ENCODE measurements at regions not wholly inside any gene's neighbourhood (a gene's known extent, or its start where the extent isn't known, plus 50 kb on each side); places are given as distances from the start of the nearest gene placed in this dataset.
"Not testable (repeated sequence)": the region's sequence is repeated elsewhere in the genome, so short reads cannot be mapped to it uniquely, and the experiment has no call there.

DNA sequence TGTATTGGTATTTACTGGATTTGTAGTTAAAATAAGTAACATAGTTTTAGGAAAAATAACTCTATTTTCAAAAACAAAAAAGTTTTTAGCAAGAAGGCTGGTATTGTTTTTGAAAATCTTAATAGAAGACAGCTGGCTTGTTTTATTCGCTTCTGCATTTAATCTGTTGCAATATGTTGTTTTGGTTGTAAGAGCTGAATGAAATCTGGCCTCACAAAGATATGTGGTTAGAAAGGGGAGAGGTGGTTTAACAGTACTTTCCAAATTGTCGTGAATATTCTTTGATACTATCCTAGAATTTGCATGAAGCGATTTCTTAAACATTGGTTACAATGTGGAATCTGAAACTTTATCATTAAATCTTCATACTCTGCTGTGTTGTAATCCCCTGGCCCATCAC lies 355.9 kb upstream of the FZD8 start:
- TF ChIP-seq, protein P1, sequence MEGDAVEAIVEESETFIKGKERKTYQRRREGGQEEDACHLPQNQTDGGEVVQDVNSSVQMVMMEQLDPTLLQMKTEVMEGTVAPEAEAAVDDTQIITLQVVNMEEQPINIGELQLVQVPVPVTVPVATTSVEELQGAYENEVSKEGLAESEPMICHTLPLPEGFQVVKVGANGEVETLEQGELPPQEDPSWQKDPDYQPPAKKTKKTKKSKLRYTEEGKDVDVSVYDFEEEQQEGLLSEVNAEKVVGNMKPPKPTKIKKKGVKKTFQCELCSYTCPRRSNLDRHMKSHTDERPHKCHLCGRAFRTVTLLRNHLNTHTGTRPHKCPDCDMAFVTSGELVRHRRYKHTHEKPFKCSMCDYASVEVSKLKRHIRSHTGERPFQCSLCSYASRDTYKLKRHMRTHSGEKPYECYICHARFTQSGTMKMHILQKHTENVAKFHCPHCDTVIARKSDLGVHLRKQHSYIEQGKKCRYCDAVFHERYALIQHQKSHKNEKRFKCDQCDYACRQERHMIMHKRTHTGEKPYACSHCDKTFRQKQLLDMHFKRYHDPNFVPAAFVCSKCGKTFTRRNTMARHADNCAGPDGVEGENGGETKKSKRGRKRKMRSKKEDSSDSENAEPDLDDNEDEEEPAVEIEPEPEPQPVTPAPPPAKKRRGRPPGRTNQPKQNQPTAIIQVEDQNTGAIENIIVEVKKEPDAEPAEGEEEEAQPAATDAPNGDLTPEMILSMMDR (IDR thresholded peaks at IDR 0.05; ENCODE audit: borderline replicate concordance, control extremely low read depth, extremely low read depth, insufficient read depth, missing control alignments) = no peak
- no peak for DNase-seq (ENCODE audit: low spot score)
- in situ Hi-C loops (cut with MboI; ENCODE audit: low sequenced_read_pairs, unreplicated experiment) = no loop called here

DNA sequence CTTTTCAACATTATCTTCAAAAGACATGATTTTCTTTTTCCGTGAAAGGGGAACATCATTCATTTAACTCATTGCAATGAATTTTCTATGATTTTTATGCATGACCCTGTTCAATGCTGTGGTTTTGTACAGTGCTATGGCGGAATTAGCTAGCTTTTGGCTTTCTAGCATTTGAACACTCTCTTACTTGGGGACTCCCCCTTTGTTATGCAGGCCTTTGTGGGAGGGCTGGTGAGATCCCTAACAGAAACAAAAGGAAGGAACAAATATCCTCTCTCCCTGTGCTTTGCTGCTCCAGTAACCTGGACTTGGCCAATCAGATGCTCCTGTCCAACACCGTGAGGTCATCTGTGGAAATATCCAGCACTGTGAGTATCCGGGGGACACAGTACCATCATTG lies 353.4 kb upstream of the FZD8 start:
- DNase-seq (ENCODE audit: low spot score) = no peak
- in situ Hi-C loops (cut with MboI; ENCODE audit: low sequenced_read_pairs, unreplicated experiment) = no loop called here
- TF ChIP-seq, protein P1 (IDR thresholded peaks at IDR 0.05; ENCODE audit: borderline replicate concordance, control extremely low read depth, extremely low read depth, insufficient read depth, missing control alignments) = no peak

DNA sequence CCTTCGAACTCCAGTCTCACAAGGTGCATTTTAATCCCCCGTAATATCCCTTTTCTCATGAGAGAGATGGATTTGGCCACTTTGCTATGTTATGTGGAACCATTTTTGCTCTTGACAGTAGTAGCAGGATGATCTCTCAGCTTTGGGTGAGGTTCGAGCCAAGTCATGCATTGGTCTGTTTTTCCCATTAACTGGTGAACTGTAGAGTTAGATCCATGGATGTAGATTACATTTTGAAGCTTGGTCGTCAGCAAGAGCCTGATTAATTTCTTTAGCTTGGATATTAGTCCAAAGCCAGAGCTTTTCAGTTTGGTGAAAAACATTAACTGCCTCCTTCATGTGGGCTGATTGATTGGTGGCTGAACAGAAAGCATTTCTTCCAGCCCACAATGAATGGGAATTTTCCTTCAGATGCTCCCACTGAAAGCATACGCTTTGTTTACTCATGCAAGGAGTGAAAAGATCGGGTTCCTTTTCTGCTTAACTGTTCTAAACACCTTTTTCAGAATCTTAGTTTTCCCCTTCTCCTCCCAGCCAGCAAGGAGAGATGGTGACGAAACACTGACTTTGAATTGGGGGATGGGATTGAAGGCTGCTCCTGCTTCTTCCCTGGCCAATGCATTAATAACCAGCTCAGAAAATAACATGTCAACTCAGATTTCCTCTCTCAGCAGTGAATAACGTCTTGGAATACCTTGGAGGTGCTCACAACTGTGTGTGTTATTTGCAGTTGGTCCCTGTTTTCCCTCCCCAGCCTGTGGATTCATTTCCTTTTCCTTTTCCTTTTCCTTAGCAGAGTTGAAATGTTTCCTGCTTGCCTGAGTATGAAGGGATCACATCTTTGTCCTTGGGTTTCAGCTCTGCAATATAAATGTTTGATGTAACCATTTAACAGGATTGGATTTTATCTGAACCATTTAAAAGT lies 351.8 kb upstream of the FZD8 start:
- DNase-seq (ENCODE audit: low spot score) = no peak
- in situ Hi-C loops (cut with MboI; ENCODE audit: low sequenced_read_pairs, unreplicated experiment) = no loop called here
- TF ChIP-seq, protein P1 (IDR thresholded peaks at IDR 0.05; ENCODE audit: borderline replicate concordance, control extremely low read depth, extremely low read depth, insufficient read depth, missing control alignments) = no peak

DNA sequence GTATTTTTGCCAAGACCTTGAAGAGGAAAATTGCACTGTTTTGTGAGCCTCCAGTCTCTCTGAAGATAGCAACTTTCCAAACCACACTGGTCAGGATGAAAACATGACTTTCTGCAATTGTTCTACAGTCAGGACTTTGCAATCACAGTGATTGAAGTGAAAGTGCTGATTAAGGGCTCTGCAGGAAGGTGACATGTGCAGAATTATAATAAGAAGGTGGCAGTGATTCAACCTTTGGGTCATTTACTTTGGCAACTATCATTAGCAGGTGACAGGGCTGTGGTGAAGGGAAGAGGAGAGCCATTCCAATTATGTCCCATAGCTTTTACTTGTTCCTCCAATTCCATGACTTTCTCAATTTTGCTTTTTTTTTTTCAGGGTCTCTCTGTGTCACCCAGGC lies 350.0 kb upstream of the FZD8 start:
- DNase-seq (ENCODE audit: low spot score) = no peak
- TF ChIP-seq, protein P1 (IDR thresholded peaks at IDR 0.05; ENCODE audit: borderline replicate concordance, control extremely low read depth, extremely low read depth, insufficient read depth, missing control alignments) = no peak
- in situ Hi-C loops (cut with MboI; ENCODE audit: low sequenced_read_pairs, unreplicated experiment) = no loop called here

DNA sequence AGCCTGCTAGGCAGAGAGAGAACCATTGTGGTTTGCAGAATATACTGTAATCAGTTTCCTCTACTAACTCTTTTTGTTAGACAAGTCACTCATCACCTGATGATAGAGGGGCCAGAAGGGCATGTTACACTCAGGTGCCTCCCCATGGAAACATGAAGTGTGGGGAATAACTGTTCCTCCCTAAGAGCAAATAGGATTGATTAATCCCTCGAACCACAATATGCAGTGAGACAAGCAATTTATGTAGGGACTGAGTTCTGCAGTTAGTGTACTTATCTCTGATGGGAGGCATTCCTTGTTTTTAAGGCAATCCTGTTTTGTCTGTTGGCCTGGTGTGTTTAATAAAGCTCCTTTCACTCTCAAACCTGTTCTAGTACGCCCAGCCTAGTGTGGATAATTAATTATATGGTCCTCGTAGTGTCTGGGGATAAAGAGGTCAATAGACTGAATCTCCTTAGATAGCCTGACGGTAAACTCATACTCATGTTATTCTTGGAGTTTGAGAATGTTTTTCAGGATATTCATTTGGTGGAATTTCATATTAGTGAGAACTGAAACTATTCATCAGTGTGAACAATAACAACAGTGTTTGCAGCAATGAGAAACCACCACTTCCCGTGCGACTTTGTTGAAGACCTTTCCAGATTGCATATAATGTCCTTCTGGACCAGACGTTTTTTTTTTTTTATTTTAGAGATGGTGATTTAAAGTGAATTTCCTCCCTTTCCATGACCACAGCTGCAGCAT lies 344.8 kb upstream of the FZD8 start:
- in situ Hi-C loops (cut with MboI; ENCODE audit: low sequenced_read_pairs, unreplicated experiment) = no loop called here
- TF ChIP-seq, protein P1 (IDR thresholded peaks at IDR 0.05; ENCODE audit: borderline replicate concordance, control extremely low read depth, extremely low read depth, insufficient read depth, missing control alignments) = no peak
- no peak for DNase-seq (ENCODE audit: low spot score)

DNA sequence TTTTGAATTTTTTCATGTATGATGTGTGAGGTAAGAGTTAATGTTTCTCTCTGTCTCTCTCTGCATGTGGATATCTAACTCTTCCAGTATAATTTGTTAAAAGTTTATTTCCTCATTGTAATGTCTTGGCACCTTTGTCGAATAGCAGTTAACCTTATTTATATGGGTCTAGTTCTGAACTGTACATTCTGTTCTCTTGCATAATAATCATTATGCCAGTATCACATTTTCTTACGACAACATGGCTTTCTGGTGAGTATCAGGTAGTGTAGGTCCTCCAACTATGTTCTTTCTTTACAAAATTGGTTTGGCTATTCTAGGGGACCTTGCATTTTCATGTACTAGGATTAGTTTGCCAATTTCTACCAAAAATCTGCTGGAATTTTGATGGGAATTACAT lies 337.0 kb upstream of the FZD8 start:
- in situ Hi-C loops (cut with MboI; ENCODE audit: low sequenced_read_pairs, unreplicated experiment) = no loop called here
- no peak for DNase-seq (ENCODE audit: low spot score)
- TF ChIP-seq, protein P1 (IDR thresholded peaks at IDR 0.05; ENCODE audit: borderline replicate concordance, control extremely low read depth, extremely low read depth, insufficient read depth, missing control alignments) = no peak

DNA sequence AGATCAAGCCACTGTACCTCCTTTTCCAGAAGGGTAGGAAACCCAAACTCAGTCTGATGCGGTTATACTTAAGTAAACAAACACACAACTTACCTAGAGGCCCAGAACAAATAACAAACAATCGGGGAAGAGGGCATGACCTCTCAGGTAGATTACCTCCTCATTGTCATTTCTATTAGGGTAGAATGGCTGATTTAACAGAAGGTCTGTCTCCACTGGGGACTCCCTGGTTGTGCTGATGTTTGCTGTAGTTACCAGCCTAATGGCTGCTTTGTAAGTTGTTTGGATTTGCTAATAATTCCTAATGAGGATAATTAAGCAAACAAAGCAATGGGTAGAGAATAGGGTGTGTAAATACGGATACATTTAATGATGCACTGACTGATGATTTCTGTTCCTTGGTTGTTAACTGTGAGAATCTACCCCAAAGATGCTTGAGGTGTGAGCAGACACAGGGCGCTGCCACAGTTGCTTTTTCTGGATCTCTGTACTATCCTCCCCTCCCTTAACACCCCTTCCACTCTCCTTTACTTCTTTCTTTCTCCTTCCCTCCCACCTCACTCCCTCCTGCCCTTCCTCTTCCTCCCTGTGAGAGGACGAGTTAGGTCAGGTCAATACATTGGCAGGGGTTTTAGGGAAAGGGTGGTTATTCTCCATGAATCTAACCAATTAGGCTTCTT lies 332.0 kb upstream of the FZD8 start:
- not testable (repeated sequence) for DNase-seq (ENCODE audit: low spot score)

More for the DNA sequence above, 332.0 kb upstream of the FZD8 start:
- in situ Hi-C loops (cut with MboI; ENCODE audit: low sequenced_read_pairs, unreplicated experiment) = not testable (repeated sequence)
